HEK293T (cell line): ENCODE measurements at regions not wholly inside any gene's neighbourhood (a gene's known extent, or its start where the extent isn't known, plus 50 kb on each side); places are given as distances from the start of the nearest gene placed in this dataset.

Experiments used
- ELF4 ChIP-seq: fragments of 450-650 bp; IDR thresholded peaks from 2 replicates; pipeline ENCODE4 v1.6.1; 2017; ENCODE audit warnings: antibody characterized with exemption
- FOXM1 ChIP-seq: fragments of 450-650 bp; IDR thresholded peaks from 2 replicates; pipeline ENCODE4 v1.6.1; 2017; ENCODE audit warnings: mild to moderate bottlenecking, borderline replicate concordance
- HDGF ChIP-seq: fragments of 450-650 bp; IDR thresholded peaks from 2 replicates; pipeline ENCODE4 v1.6.1; 2017; ENCODE audit warnings: antibody characterized with exemption, borderline replicate concordance
- L3MBTL2 ChIP-seq: fragments of 450-650 bp; conservative IDR thresholded peaks from 2 replicates; pipeline ENCODE4 v1.6.1; 2016; ENCODE audit warnings: mild to moderate bottlenecking
- LEF1 ChIP-seq: fragments of 450-650 bp; IDR thresholded peaks from 2 replicates; pipeline ENCODE4 v1.6.1; 2017; ENCODE audit warnings: mild to moderate bottlenecking, borderline replicate concordance
- NFRKB ChIP-seq: fragments of 450-650 bp; IDR thresholded peaks from 2 replicates; pipeline ENCODE4 v1.6.1; 2016; ENCODE audit warnings: mild to moderate bottlenecking, moderate library complexity
- SP1 ChIP-seq: fragments of 450-650 bp; IDR thresholded peaks from 2 replicates; pipeline ENCODE4 v1.6.1; 2017
- SUZ12 ChIP-seq: fragments of 450-650 bp; IDR thresholded peaks from 2 replicates; pipeline ENCODE4 v1.6.1; 2016; ENCODE audit warnings: mild to moderate bottlenecking
- TARDBP ChIP-seq: fragments of 450-650 bp; IDR thresholded peaks from 2 replicates; pipeline ENCODE4 v1.6.1; 2016
- ZNF384 ChIP-seq: fragments of 450-650 bp; IDR thresholded peaks from 2 replicates; pipeline ENCODE4 v1.6.1; 2016

DNA sequence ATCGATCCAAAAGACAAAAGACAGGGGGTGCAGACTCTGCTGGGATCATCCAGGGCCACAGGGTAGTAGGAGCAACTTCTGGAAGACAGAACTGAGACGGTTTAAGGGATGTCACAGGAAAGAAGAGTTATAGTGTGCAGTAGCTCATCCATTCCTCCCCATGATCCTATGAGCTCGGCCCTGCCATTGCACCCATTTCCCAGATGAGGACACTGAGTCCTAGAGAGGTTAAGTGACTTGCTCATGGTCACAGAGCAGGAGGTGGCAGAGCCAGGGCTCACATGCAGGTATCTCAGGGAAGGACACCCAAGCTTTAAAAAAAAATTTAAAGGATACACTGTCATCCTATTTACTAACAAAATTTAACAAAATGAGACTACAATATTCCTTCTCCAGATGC, 86.1 kb upstream of the FZD10 start:
- TF ChIP-seq SP1 (no peak), ELF4 (no peak), TARDBP (no peak), NFRKB (no peak), L3MBTL2 (no peak), HDGF (no peak), FOXM1 (no peak), ZNF384 (no peak), LEF1 (no peak), SUZ12 (no peak)
